ENCODE measurements at regions not wholly inside any gene's neighbourhood (a gene's known extent, or its start where the extent isn't known, plus 50 kb on each side); places are given as distances from the start of the nearest gene placed in this dataset.
"Not testable (repeated sequence)": the region's sequence is repeated elsewhere in the genome, so short reads cannot be mapped to it uniquely, and the experiment has no call there.

GRCh38 chr9:90192465-90192864 is 450.2 kb downstream of the DIRAS2 start:
- not testable (repeated sequence) for FAIRE-seq

- FAIRE-seq = no peak
Measured at GRCh38 chr9:90198956-90199355, 443.7 kb downstream of the DIRAS2 start.

GRCh38 chr9:90201766-90202165 is 440.9 kb downstream of the DIRAS2 start:
- no peak for FAIRE-seq

- FAIRE-seq = no peak
Measured at GRCh38 chr9:90204128-90204831, 438.3 kb downstream of the DIRAS2 start.

- not testable (repeated sequence) for FAIRE-seq
Measured at GRCh38 chr9:90213045-90213444, 429.6 kb downstream of the DIRAS2 start.

- no peak for FAIRE-seq
Measured at GRCh38 chr9:90219548-90220118, 423.0 kb downstream of the DIRAS2 start.

DNA sequence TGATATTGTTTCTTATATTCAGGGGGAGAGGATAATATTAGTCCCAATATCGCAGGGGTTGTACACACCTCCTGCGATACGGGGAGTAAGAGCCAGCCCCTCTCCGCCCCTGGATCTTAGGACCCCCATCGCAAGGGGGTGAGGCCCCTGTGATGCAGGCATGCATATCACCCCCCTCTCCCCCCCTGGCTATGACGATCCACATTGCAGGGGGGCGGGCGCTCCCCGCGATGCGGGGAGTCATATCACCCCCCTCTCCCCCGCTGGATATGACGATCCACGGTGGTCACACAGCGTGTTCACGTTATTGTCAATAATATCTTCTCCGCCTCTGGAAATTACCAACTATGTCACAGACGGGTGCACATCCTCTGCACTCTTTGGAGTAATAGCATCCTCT is 420.7 kb downstream of the DIRAS2 start:
- not testable (repeated sequence) for FAIRE-seq

- FAIRE-seq = not testable (repeated sequence)
Measured at GRCh38 chr9:90226839-90227338, 415.7 kb downstream of the DIRAS2 start.

DNA sequence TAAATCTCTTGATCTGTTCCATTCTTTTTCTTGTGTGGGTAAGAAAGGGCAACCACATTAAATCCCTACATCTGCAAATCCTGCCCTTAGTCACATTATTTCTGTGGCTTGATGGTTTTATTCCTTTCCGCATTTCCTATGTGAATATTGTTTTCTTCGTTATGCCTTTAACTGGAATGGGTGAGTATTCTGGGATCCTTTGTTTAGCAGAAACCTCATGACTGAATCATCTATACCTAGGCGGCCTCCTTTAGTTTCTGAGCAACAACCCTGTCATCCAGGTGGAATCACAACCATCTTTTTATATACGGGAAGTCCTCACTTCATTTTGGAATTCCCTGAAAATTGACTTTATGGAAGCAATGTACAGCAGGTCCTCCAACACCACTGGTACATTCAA is 409.5 kb downstream of the DIRAS2 start:
- not testable (repeated sequence) for FAIRE-seq

GRCh38 chr9:90240541-90240940 is 402.1 kb downstream of the DIRAS2 start:
- no peak for FAIRE-seq

DNA sequence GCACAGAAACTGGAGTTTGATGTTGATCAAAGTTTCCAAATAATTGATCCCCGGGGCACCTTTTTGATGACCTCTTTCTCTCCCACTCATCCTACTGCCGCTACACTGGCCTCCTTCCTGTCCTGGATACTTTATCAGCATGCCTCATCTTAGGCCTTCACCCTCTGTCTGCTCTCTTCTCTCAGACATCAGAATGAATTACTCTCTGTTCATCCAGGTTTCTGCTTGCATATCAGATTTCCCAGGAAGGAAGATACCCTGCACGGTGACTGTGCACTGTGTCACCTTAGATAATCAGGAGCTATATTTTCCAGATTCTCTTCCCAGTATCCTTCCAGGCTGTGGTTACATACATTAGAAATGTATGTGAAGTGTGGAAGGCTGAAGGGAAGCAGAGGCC is 397.0 kb downstream of the DIRAS2 start:
- no peak for FAIRE-seq

GRCh38 chr9:90249094-90249493 is 393.5 kb downstream of the DIRAS2 start:
- no peak for FAIRE-seq

- FAIRE-seq = no peak
Measured at GRCh38 chr9:90251316-90251715, 391.3 kb downstream of the DIRAS2 start.

GRCh38 chr9:90256345-90256744 is 386.3 kb downstream of the DIRAS2 start:
- FAIRE-seq = no peak

- no peak for FAIRE-seq
Measured at GRCh38 chr9:90259311-90260246, 383.0 kb downstream of the DIRAS2 start.

DNA sequence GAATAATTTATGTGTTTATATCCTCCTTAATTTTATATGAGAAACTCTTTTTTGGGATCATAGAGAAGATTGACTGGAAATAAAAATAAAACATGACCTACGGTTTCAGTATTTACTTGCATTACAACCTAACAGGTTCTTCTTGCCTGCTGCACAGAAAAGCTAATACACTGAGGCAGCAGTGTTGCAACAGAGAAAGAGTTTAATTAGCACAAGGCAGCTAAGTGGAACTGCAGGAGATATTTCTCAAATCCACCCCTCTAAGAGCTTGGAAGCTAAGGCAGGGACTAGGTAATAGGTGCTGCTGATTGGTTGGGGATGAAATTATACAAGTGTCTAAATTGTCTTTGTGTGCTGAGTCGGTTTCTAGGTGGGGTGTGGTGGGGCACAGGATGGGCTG is 380.9 kb downstream of the DIRAS2 start:
- no peak for FAIRE-seq

GRCh38 chr9:90268613-90269012 is 374.0 kb downstream of the DIRAS2 start:
- no peak for FAIRE-seq

- no peak for FAIRE-seq
Measured at GRCh38 chr9:90271707-90272106, 370.9 kb downstream of the DIRAS2 start.

DNA sequence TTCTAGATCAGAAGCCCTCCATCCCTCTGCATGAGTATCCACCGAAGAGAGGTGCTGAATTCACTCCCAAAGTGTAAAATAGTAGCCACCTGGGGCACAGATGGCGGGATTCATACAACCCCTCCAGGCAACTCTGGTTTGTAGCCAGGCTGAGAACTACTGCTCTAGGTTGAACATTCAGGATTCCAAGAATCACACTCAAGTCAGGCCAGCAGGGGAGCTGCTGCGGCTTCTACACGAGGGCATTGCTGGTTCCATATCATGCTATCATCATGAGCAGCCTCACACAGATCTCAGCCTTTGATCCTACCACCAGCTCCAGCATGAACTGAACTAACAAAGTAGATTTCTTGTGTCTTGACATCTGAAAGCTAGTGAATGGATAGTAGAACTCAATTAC is 367.9 kb downstream of the DIRAS2 start:
- FAIRE-seq = no peak

DNA sequence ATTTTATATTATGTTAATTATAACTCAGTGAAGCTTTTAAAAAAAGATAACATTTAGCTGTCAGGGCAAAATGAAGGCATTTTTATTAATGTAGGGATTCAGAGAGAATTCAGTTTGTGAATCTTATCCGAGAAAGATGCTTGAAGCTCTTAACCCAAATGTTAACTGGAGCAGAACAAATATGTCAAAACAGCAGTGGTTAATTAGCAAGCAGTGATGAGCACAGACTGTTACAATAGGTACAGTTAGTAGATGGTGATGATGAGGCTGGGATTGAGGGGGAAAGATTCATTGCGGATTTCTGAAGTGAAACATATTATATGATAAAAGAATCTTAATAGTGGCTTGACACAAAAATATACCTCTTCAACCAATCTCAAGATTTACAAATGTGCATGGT is 356.7 kb downstream of the DIRAS2 start:
- no peak for FAIRE-seq

DNA sequence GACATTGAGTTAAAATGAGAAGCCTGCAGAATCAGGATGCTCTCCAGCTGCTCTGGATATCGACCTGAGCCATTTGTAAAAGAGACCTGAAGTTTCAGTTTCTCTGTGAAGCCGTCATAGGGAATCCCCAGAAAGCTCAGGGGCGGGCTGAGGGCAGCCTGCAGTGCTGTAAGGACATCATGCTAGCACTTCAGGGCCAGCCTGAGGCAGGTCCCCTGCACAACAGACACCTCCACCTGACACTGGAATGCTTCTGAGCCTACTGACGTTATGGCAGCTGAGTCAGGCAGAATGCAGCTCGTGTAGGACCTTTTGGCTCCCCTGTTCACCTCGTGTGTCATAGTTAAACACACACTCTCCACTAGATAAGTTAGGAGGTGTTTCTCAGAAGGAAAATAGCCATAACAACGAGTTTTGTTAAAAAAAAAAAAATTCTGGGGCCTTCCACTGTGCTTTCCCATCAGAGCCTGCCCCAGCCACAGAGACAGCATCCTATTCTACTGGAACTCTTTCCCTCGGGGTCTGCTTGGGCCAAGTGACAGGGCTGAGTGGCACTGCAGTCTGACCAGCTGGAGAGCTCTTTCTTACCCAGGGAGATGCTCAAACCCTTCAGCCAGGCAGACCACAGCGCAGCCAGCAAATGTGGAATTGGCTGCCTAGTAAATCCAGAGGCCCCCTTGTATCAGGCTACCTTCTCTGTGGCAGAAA is 354.9 kb downstream of the DIRAS2 start:
- FAIRE-seq = no peak

- no peak for FAIRE-seq
Measured at GRCh38 chr9:90288275-90288639, 354.4 kb downstream of the DIRAS2 start.
